ENCODE measurements at regions not wholly inside any gene's neighbourhood (a gene's known extent, or its start where the extent isn't known, plus 50 kb on each side); places are given as distances from the start of the nearest gene placed in this dataset.
"Not testable (repeated sequence)": the region's sequence is repeated elsewhere in the genome, so short reads cannot be mapped to it uniquely, and the experiment has no call there.

DNA sequence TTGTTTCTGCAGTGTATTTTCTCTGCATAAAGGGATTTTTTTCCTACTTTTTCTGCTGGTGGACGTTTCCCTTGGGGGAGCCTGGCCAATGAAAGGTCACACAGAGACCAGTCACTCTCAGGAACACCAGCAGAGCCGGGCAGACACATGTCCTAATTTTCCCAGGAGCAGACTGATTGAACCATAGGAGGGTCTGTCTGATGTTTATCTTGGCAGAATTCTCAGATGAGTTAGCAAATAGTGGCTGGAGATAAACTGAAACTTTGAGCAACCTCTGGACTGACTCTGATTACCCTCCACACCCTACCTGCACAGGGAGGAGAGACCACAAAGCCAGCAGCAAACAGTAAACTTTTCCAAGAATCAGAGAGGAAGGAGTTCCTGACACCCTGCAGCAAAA is 90.0 kb upstream of the PLGLB2 start:
- TF ChIP-seq, protein P1, sequence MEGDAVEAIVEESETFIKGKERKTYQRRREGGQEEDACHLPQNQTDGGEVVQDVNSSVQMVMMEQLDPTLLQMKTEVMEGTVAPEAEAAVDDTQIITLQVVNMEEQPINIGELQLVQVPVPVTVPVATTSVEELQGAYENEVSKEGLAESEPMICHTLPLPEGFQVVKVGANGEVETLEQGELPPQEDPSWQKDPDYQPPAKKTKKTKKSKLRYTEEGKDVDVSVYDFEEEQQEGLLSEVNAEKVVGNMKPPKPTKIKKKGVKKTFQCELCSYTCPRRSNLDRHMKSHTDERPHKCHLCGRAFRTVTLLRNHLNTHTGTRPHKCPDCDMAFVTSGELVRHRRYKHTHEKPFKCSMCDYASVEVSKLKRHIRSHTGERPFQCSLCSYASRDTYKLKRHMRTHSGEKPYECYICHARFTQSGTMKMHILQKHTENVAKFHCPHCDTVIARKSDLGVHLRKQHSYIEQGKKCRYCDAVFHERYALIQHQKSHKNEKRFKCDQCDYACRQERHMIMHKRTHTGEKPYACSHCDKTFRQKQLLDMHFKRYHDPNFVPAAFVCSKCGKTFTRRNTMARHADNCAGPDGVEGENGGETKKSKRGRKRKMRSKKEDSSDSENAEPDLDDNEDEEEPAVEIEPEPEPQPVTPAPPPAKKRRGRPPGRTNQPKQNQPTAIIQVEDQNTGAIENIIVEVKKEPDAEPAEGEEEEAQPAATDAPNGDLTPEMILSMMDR (IDR thresholded peaks at IDR 0.05): not testable (repeated sequence)
- not testable (repeated sequence) for TF ChIP-seq EZH2 (IDR thresholded peaks at IDR 0.05; ENCODE audit: borderline replicate concordance, insufficient read depth, low read depth, low read length, poor library complexity, severe bottlenecking)
